HCT116 (cell line): ENCODE measurements at regions not wholly inside any gene's neighbourhood (a gene's known extent, or its start where the extent isn't known, plus 50 kb on each side); places are given as distances from the start of the nearest gene placed in this dataset.

Experiments used
- ATAC-seq: fragments of 200-7000 bp; cut with Tn5 transposase; 2 replicates; pipeline ENCODE4 v1.9.1; 2020; ENCODE audit warnings: mild to moderate bottlenecking, moderate library complexity
- BruUV-seq: library from RNA; stranded (reverse); fragments of 400-500 nt; replicated peaks from 2 replicates; lab custom pipeline; 2021; lab: Mats Ljungman, UMichigan
- CTCF ChIA-PET: fragments of 300-600 bp; sonication (Branson Sonifier 250); formaldehyde crosslinking; loops from one replicate; lab custom pipeline; 2021; ENCODE audit warnings: antibody characterized with exemption; lab: Charles Lee
- POLR2A ChIA-PET: fragments of 300-600, 350-600 bp; sonication (Branson Sonifier 250); formaldehyde crosslinking; loops from one replicate; lab custom pipeline; 2021; ENCODE audit warnings: antibody characterized with exemption; lab: Charles Lee
- RAD21 ChIA-PET, 2 experiments: fragments of 300-600 bp; sonication (Branson Sonifier 250); formaldehyde crosslinking; loops; one replicate each; lab custom pipeline; 2023; ENCODE audit warnings: low total read pairs in 2 of 2; ENCODE audit not compliant: uncharacterized antibody in 2 of 2, unreplicated experiment in 2 of 2, low non-redundant PET in 1 of 2; lab: Charles Lee
- DNase-seq: peaks from one replicate; pipeline ENCODE4 v3.0.0-alpha.2; 2010; ENCODE audit warnings: low read depth, low spot score
- H2AFZ ChIP-seq: fragments of 200-600 bp; shearing (Covaris generic), sonication (generic); 2 replicates; pipeline ENCODE4 v1.6.1; 2017; ENCODE audit warnings: low read depth, mixed run types, mixed read lengths, antibody characterized with exemption, low read length; ENCODE audit not compliant: poor library complexity, severe bottlenecking
- H3K27ac ChIP-seq: 2 replicates; pipeline ENCODE4 v1.5.1; 2012; ENCODE audit warnings: low read depth, low read length
- H3K27me3 ChIP-seq: fragments of 200-600 bp; sonication (generic); 2 replicates; pipeline ENCODE4 v1.6.1; 2016; ENCODE audit warnings: mixed run types, low read length, mixed read lengths; ENCODE audit not compliant: insufficient read depth
- H3K36me3 ChIP-seq, 2 experiments: fragments of 200-500 bp in 1 of 2; fragments of 200-600 bp in 1 of 2; sonication (Bioruptor generic) in 1 of 2; sonication (generic) in 1 of 2; 2 replicates each; pipeline versions ENCODE4 v1.5.1 to v1.6.1; 2014 to 2016; ENCODE audit warnings: low read length in 2 of 2, inconsistent platforms in 1 of 2, mixed read lengths in 1 of 2, mixed run types in 1 of 2; ENCODE audit not compliant: insufficient read depth in 2 of 2, control insufficient read depth in 1 of 2
- H3K4me1 ChIP-seq, 2 experiments: fragments of 200-600 bp in 1 of 2; sonication (generic) in 1 of 2; 2 replicates each; pipeline versions ENCODE4 v1.5.1 to v1.6.1; 2012 to 2017; ENCODE audit warnings: low read length in 2 of 2, inconsistent platforms in 1 of 2, mild to moderate bottlenecking in 1 of 2, mixed read lengths in 1 of 2, mixed run types in 1 of 2, moderate library complexity in 1 of 2; ENCODE audit not compliant: insufficient read depth in 2 of 2, control insufficient read depth in 1 of 2
- H3K4me2 ChIP-seq: fragments of 200-600 bp; sonication (generic); 2 replicates; pipeline ENCODE4 v1.6.1; 2017; ENCODE audit warnings: mixed run types, low read length, mixed read lengths
- H3K4me3 ChIP-seq, 2 experiments: fragments of 200-600 bp in 1 of 2; sonication (generic) in 1 of 2; replicated peaks in 1 of 2; 2 replicates each; pipeline ENCODE4 v1.5.1; 2011 to 2016; ENCODE audit warnings: low read length in 2 of 2, control low read depth in 1 of 2, low read depth in 1 of 2, mild to moderate bottlenecking in 1 of 2, mixed read lengths in 1 of 2, mixed run types in 1 of 2
- H3K79me2 ChIP-seq: fragments of 200-600 bp; sonication (generic); 2 replicates; pipeline ENCODE4 v1.6.1; 2017; ENCODE audit warnings: mild to moderate bottlenecking, mixed run types, low read length, moderate library complexity, mixed read lengths; ENCODE audit not compliant: insufficient read depth
- H3K9ac ChIP-seq: fragments of 200-600 bp; sonication (generic); 2 replicates; pipeline ENCODE4 v1.6.1; 2016; ENCODE audit warnings: low read length, mixed read lengths
- H3K9me2 ChIP-seq: fragments of 200-600 bp; sonication (generic), shearing (Covaris generic); 2 replicates; pipeline ENCODE4 v1.6.1; 2017; ENCODE audit warnings: mixed run types, mild to moderate bottlenecking, moderate library complexity; ENCODE audit not compliant: insufficient read depth
- H3K9me3 ChIP-seq, 2 experiments: fragments of 200-500 bp in 1 of 2; fragments of 200-600 bp in 1 of 2; sonication (Bioruptor generic) in 1 of 2; sonication (generic) in 1 of 2; 2 replicates each; pipeline ENCODE4 v1.6.1; 2014 to 2017; ENCODE audit warnings: low read length in 2 of 2, mixed read lengths in 2 of 2, inconsistent platforms in 1 of 2, low read depth in 1 of 2, mild to moderate bottlenecking in 1 of 2, mixed run types in 1 of 2, moderate library complexity in 1 of 2; ENCODE audit not compliant: control insufficient read depth in 1 of 2, insufficient read depth in 1 of 2
- H4K20me1 ChIP-seq: fragments of 200-600 bp; sonication (generic), shearing (Covaris generic); 2 replicates; pipeline ENCODE4 v1.6.1; 2017; ENCODE audit warnings: mixed run types, mild to moderate bottlenecking, moderate library complexity; ENCODE audit not compliant: insufficient read depth
- CBX3 ChIP-seq: IDR thresholded peaks from 2 replicates; pipeline ENCODE4 v1.6.1; 2012; ENCODE audit warnings: low read depth
- ELF1 ChIP-seq: IDR thresholded peaks from 2 replicates; pipeline ENCODE4 v1.6.1; 2012; ENCODE audit warnings: low read depth, borderline replicate concordance
- EZH2phosphoT487 ChIP-seq: fragments of 200-600 bp; IDR thresholded peaks from 2 replicates; pipeline ENCODE4 v1.6.1; 2018; ENCODE audit warnings: antibody characterized with exemption, borderline replicate concordance
- FOSL1 ChIP-seq: IDR thresholded peaks from 2 replicates; pipeline ENCODE4 v1.6.1; 2012; ENCODE audit warnings: low read depth
- POLR2A ChIP-seq: IDR thresholded peaks from 2 replicates; pipeline ENCODE4 v1.7.0; 2011; ENCODE audit warnings: borderline replicate concordance; ENCODE audit not compliant: insufficient read depth, insufficient read length; ENCODE audit errors: extremely low read depth
- POLR2AphosphoS5 ChIP-seq: IDR thresholded peaks from 2 replicates; pipeline ENCODE4 v1.6.1; 2011; ENCODE audit warnings: mild to moderate bottlenecking, low read depth, low read length, moderate library complexity
- RAD21 ChIP-seq: IDR thresholded peaks from 2 replicates; pipeline ENCODE4 v1.6.1; 2012; ENCODE audit warnings: low read depth, mild to moderate bottlenecking
- SP1 ChIP-seq: IDR thresholded peaks from 2 replicates; pipeline ENCODE4 v1.6.1; 2012; ENCODE audit warnings: low read depth
- SRF ChIP-seq: IDR thresholded peaks from 2 replicates; pipeline ENCODE4 v1.6.1; 2012; ENCODE audit warnings: low read depth
- TCF7L2 ChIP-seq: IDR thresholded peaks from 2 replicates; pipeline ENCODE4 v1.7.0; 2011; ENCODE audit warnings: borderline replicate concordance, inconsistent platforms; ENCODE audit not compliant: insufficient read depth, insufficient read length; ENCODE audit errors: extremely low read depth
- ZBTB33 ChIP-seq: IDR thresholded peaks from 2 replicates; pipeline ENCODE4 v1.6.1; 2011; ENCODE audit warnings: mild to moderate bottlenecking, low read length, moderate library complexity; ENCODE audit not compliant: insufficient replicate concordance; ENCODE audit errors: extremely low read depth
- ZFX ChIP-seq: fragments of 450-650 bp; IDR thresholded peaks from 2 replicates; pipeline ENCODE4 v1.6.1; 2017
- ZNF274 ChIP-seq: fragments of 200-500 bp; sonication (Bioruptor generic); IDR thresholded peaks from 2 replicates; pipeline ENCODE4 v1.6.1; 2014; ENCODE audit warnings: mild to moderate bottlenecking, low read depth, low read length, inconsistent platforms
- intact Hi-C: fragments of 100-400 bp; cut with micrococcal nuclease; formaldehyde crosslinking; loops from 2 replicates; pipeline ENCODE4 v1.10.0; 2022
- TF ChIP-seq, protein P1 (sequence below): IDR thresholded peaks from 2 replicates; pipeline ENCODE4 v1.6.1; 2012
- TF ChIP-seq, protein P2 (sequence below): IDR thresholded peaks from 2 replicates; pipeline ENCODE4 v1.6.1; 2012
- TF ChIP-seq, protein P3 (sequence below), 3 experiments: fragments of 200-600 bp in 1 of 3; sonication (generic) in 1 of 3; IDR thresholded peaks in 2 of 3; conservative IDR thresholded peaks in 1 of 3; 2 replicates each; pipeline ENCODE4 v1.5.1; 2012 to 2017; ENCODE audit warnings: low read depth in 2 of 3, low read length in 2 of 3, antibody characterized with exemption in 1 of 3, borderline replicate concordance in 1 of 3, control low read depth in 1 of 3, mild to moderate bottlenecking in 1 of 3, mixed read lengths in 1 of 3, mixed run types in 1 of 3, moderate library complexity in 1 of 3; ENCODE audit not compliant: insufficient read depth in 1 of 3

DNA sequence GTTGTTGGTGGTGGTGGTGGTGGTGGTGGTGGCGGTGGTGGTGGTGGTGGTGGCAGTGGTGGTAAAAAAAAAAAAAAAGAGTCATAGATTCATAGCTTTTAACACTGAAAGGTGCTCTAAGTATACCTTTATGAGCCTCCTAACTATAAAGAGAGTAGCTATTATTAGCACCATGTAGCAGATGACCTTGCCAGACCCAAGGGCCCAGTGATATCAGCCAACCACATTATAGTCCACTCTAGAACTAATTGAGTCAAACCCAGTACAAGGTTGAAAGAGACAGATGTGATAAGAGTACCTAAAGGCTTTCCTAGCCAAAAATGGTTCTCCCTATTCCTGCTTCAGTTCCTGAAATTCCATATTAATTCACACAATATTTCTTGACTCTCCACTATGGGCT, 245.3 kb downstream of the HACE1 start:
- Histone ChIP-seq H3K4me1 (no peaks in the 10 kb centered on the region), H2AFZ (no peak overlapping the region), H3K79me2 (no peaks in the 10 kb centered on the region), H4K20me1 (no peaks in the 10 kb centered on the region; the same call in 1 of the 2 replicates), H3K27ac (no peak overlapping the region), H3K9ac (no peak overlapping the region), H3K4me2 (no peak overlapping the region), H3K9me3 (no peaks in the 10 kb centered on the region), H3K9me2 (no peaks in the 10 kb centered on the region), H3K27me3 (no peaks in the 10 kb centered on the region), H3K36me3 (no peaks in the 10 kb centered on the region), H3K4me3 (no peak overlapping the region)
- TF ChIP-seq SRF (no peak), ELF1 (no peak), ZNF274 (no peak), EZH2phosphoT487 (no peak), ZFX (no peak), TCF7L2 (no peak), SP1 (no peak)
- intact Hi-C loops = no loop called here
- DNase-seq (no peak), ATAC-seq (no peak)
- ChIA-PET CTCF (no interaction called here), RAD21 (interaction anchor here in 1 of 2 experiments (0.7 kb wide), 1 partner anchor 239 kb away, joined by 3 read pairs; no protein-coding TSS in a partner anchor), POLR2A (no interaction called here)
- BruUV-seq = no TSS peak

DNA sequence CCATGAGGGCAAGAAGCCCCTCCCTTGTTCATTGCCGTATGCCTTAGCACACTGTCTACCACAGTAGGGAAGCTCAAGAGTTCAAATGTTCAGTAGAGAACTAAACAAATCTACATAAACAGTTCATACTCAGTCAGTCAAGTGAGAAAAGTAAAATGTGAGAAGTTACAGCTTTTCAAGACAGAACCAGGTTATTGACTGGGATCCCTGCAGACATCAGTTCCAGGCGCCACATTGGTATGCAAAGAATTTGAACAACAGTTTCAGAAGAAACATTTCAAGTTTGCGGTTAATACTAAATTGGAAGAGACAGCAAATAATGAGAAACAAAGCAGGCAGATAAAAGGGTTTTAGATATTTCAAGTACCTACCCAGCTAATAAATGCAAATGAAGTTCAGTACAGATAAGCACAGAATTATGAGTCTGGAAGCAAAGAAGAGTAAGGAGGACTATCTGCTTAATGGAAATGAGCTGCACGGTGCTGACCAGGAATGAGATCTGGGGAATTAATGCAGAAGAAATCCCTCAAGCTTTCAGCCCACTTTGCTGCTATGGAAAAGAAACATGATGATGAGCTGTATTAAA, 246.2 kb downstream of the HACE1 start:
- no peak for ATAC-seq
- DNase-seq = no peak
- Histone ChIP-seq H3K4me1 (no peaks in the 10 kb centered on the region), H3K27me3 (no peaks in the 10 kb centered on the region), H3K9me2 (no peaks in the 10 kb centered on the region), H3K9me3 (no peaks in the 10 kb centered on the region), H3K27ac (no peak overlapping the region), H4K20me1 (no peaks in the 10 kb centered on the region; the same call in 1 of the 2 replicates), H3K79me2 (no peaks in the 10 kb centered on the region), H2AFZ (no peak overlapping the region), H3K4me2 (no peak overlapping the region), H3K36me3 (no peaks in the 10 kb centered on the region), H3K9ac (no peak overlapping the region), H3K4me3 (no peak overlapping the region)
- ChIA-PET RAD21 (no interaction called here), POLR2A (no interaction called here), CTCF (no interaction called here)
- intact Hi-C loops = no loop called here
- BruUV-seq = no TSS peak
- no peak for TF ChIP-seq SRF
- TF ChIP-seq ZBTB33 = no peak
- TF ChIP-seq, protein P1, sequence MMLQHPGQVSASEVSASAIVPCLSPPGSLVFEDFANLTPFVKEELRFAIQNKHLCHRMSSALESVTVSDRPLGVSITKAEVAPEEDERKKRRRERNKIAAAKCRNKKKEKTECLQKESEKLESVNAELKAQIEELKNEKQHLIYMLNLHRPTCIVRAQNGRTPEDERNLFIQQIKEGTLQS = no peak
- no peak for TF ChIP-seq ELF1
- no peak for TF ChIP-seq RAD21
- no peak for TF ChIP-seq ZFX
- TF ChIP-seq EZH2phosphoT487 = no peak
- no peak for TF ChIP-seq POLR2A
- no peak for TF ChIP-seq CBX3
- TF ChIP-seq, protein P2, sequence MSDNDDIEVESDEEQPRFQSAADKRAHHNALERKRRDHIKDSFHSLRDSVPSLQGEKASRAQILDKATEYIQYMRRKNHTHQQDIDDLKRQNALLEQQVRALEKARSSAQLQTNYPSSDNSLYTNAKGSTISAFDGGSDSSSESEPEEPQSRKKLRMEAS = no peak
- no peak for TF ChIP-seq FOSL1
- TF ChIP-seq POLR2AphosphoS5 = no peak
- no peak for TF ChIP-seq ZNF274
- TF ChIP-seq, protein P3, sequence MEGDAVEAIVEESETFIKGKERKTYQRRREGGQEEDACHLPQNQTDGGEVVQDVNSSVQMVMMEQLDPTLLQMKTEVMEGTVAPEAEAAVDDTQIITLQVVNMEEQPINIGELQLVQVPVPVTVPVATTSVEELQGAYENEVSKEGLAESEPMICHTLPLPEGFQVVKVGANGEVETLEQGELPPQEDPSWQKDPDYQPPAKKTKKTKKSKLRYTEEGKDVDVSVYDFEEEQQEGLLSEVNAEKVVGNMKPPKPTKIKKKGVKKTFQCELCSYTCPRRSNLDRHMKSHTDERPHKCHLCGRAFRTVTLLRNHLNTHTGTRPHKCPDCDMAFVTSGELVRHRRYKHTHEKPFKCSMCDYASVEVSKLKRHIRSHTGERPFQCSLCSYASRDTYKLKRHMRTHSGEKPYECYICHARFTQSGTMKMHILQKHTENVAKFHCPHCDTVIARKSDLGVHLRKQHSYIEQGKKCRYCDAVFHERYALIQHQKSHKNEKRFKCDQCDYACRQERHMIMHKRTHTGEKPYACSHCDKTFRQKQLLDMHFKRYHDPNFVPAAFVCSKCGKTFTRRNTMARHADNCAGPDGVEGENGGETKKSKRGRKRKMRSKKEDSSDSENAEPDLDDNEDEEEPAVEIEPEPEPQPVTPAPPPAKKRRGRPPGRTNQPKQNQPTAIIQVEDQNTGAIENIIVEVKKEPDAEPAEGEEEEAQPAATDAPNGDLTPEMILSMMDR (IDR thresholded peaks at IDR 0.05 in 2 of 3, conservative IDR thresholded peaks at IDR 0.05 in 1 of 3; ENCODE audit: borderline replicate concordance in 1 of 3, insufficient read depth in 1 of 3, low read depth in 2 of 3, low read length in 2 of 3) = no peak
